D341Med (cell line): ENCODE measurements at regions not wholly inside any gene's neighbourhood (a gene's known extent, or its start where the extent isn't known, plus 50 kb on each side); places are given as distances from the start of the nearest gene placed in this dataset.
A peak's percentile ranks its signal among the peaks of the same experiment; 100 is the strongest.
"Not testable (repeated sequence)": the region's sequence is repeated elsewhere in the genome, so short reads cannot be mapped to it uniquely, and the experiment has no call there.

Source experiments
- DNase-seq: peaks from one replicate; pipeline ENCODE4 v3.0.0; 2012; ENCODE audit warnings: low spot score

GRCh38 chr4:187915406-187915805 is 80.2 kb upstream of the ZFP42 start:
- not testable (repeated sequence) for DNase-seq

- DNase-seq: no peak
Observed at GRCh38 chr4:187919966-187920365, 75.6 kb upstream of the ZFP42 start.

- no peak for DNase-seq
Observed at GRCh38 chr4:187921946-187922623, 73.5 kb upstream of the ZFP42 start.

GRCh38 chr4:187929024-187929423 is 66.5 kb upstream of the ZFP42 start:
- no peak for DNase-seq

GRCh38 chr4:187934766-187935165 is 60.8 kb upstream of the ZFP42 start:
- no peak for DNase-seq

- peak; percentile 29 for DNase-seq
Observed at GRCh38 chr4:187937557-187937956, 58.0 kb upstream of the ZFP42 start.

- no peak for DNase-seq
Observed at GRCh38 chr4:187940299-187940698, 55.3 kb upstream of the ZFP42 start.

GRCh38 chr4:187942968-187943367 is 52.6 kb upstream of the ZFP42 start:
- DNase-seq: no peak

GRCh38 chr4:187944179-187944578 is 51.4 kb upstream of the ZFP42 start:
- no peak for DNase-seq
